ENCODE measurements at regions not wholly inside any gene's neighbourhood (a gene's known extent, or its start where the extent isn't known, plus 50 kb on each side); places are given as distances from the start of the nearest gene placed in this dataset.

GRCh38 chr4:104063341-104063740 is 343.6 kb upstream of the TACR3 start:
- Mint-ChIP-seq H3K27me3 (no peaks in the 10 kb centered on the region), H3K4me1 (ENCODE audit: low read depth) (no peaks in the 10 kb centered on the region), H3K4me3 (no peak overlapping the region), H3K9me3 (no peaks in the 10 kb centered on the region), H3K36me3 (ENCODE audit: low read depth) (no peaks in the 10 kb centered on the region), H3K27ac (no peak overlapping the region)
- ChIA-PET POLR2A (no interaction called here), CTCF (no interaction called here)
- ATAC-seq = no peak
- DNase-seq = no peak
- intact Hi-C loops (cut with micrococcal nuclease) = no loop called here
- TF ChIP-seq CTCF (IDR thresholded peaks at IDR 0.05) = no peak

- Mint-ChIP-seq H3K4me3 (no peak overlapping the region), H3K27me3 (no peaks in the 10 kb centered on the region), H3K27ac (no peak overlapping the region), H3K9me3 (peaks cover 4% of the 10 kb centered on the region), H3K4me1 (ENCODE audit: low read depth) (no peaks in the 10 kb centered on the region), H3K36me3 (ENCODE audit: low read depth) (no peaks in the 10 kb centered on the region)
- DNase-seq (no peak), ATAC-seq (no peak)
- intact Hi-C loops (cut with micrococcal nuclease) = no loop called here
- no peak for TF ChIP-seq CTCF (IDR thresholded peaks at IDR 0.05)
- ChIA-PET CTCF (no interaction called here), POLR2A (no interaction called here)
These were observed 324.6 kb upstream of the TACR3 start for GRCh38 chr4:104044369-104044768.

GRCh38 chr4:104032896-104033295 is 313.1 kb upstream of the TACR3 start:
- peaks cover 2% of the 10 kb centered on the region for H3K9me3 Mint-ChIP-seq

GRCh38 chr4:104025251-104025650 is 305.5 kb upstream of the TACR3 start:
- no peak for TF ChIP-seq CTCF (IDR thresholded peaks at IDR 0.05)
- no peak for DNase-seq
- Mint-ChIP-seq H3K4me3 (no peak overlapping the region), H3K36me3 (ENCODE audit: low read depth) (no peaks in the 10 kb centered on the region), H3K27me3 (no peaks in the 10 kb centered on the region), H3K9me3 (no peaks in the 10 kb centered on the region), H3K27ac (no peak overlapping the region), H3K4me1 (ENCODE audit: low read depth) (no peaks in the 10 kb centered on the region)
- no peak for ATAC-seq
- intact Hi-C loops (cut with micrococcal nuclease) = no loop called here
- CTCF ChIA-PET = no interaction called here
- POLR2A ChIA-PET = no interaction called here

More at GRCh38 chr4:104032896-104033295, 313.1 kb upstream of the TACR3 start:
- no peaks in the 10 kb centered on the region for H3K27me3 Mint-ChIP-seq
- ATAC-seq = no peak
- no peak for TF ChIP-seq CTCF (IDR thresholded peaks at IDR 0.05)
- no peak overlapping the region for H3K27ac Mint-ChIP-seq
- H3K36me3 Mint-ChIP-seq (ENCODE audit: low read depth) = no peaks in the 10 kb centered on the region
- intact Hi-C loops (cut with micrococcal nuclease) = no loop called here
- H3K4me1 Mint-ChIP-seq (ENCODE audit: low read depth) = no peaks in the 10 kb centered on the region
- no peak overlapping the region for H3K4me3 Mint-ChIP-seq
- ChIA-PET CTCF (interaction anchor here (0.9 to 1.2 kb wide), 2 partner anchors 13 to 828 kb away, joined by 3 read pairs; no protein-coding TSS in a partner anchor), POLR2A (no interaction called here)
- DNase-seq = no peak

GRCh38 chr4:104022831-104023230 is 303.0 kb upstream of the TACR3 start:
- DNase-seq = no peak
- ChIA-PET CTCF (no interaction called here), POLR2A (no interaction called here)
- no peak for TF ChIP-seq CTCF (IDR thresholded peaks at IDR 0.05)
- Mint-ChIP-seq H3K27me3 (no peaks in the 10 kb centered on the region), H3K4me1 (ENCODE audit: low read depth) (no peaks in the 10 kb centered on the region), H3K36me3 (ENCODE audit: low read depth) (no peaks in the 10 kb centered on the region), H3K27ac (no peak overlapping the region), H3K4me3 (no peak overlapping the region), H3K9me3 (no peaks in the 10 kb centered on the region)
- no peak for ATAC-seq
- intact Hi-C loops (cut with micrococcal nuclease) = no loop called here

All from activated CD8-positive, alpha-beta T cell treated with anti-CD3 and anti-CD28 coated beads for 36 hours (primary cell).